H7 (cell line): ENCODE measurements at regions not wholly inside any gene's neighbourhood (a gene's known extent, or its start where the extent isn't known, plus 50 kb on each side); places are given as distances from the start of the nearest gene placed in this dataset.
A peak's percentile ranks its signal among the peaks of the same experiment; 100 is the strongest.

ENCODE experiments used
- DNase-seq: peaks from one replicate; pipeline ENCODE4 v3.0.0; 2012
- H3K27me3 ChIP-seq: 2 replicates; pipeline ENCODE4 v1.6.0; 2011; ENCODE audit warnings: mild to moderate bottlenecking, low read length; ENCODE audit not compliant: control insufficient read depth, insufficient read depth
- H3K36me3 ChIP-seq: replicated peaks from 2 replicates; pipeline ENCODE4 v1.5.1; 2011; ENCODE audit warnings: low read length; ENCODE audit not compliant: control insufficient read depth, insufficient read depth
- H3K4me3 ChIP-seq: 2 replicates; pipeline ENCODE4 v1.5.1; 2011; ENCODE audit warnings: low read depth, mild to moderate bottlenecking, control low read depth, low read length, moderate library complexity; ENCODE audit not compliant: insufficient read depth

- Histone ChIP-seq H3K4me3 (no peak overlapping the region), H3K27me3 (peaks cover 13% of the 10 kb centered on the region), H3K36me3 (no peaks in the 10 kb centered on the region)
- DNase-seq = no peak
These were observed 92.4 kb upstream of the TGM3 start for GRCh38 chr20:2203436-2203835.

GRCh38 chr20:2204021-2204420 is 91.8 kb upstream of the TGM3 start:
- Histone ChIP-seq H3K27me3 (peaks cover 15% of the 10 kb centered on the region), H3K4me3 (no peak overlapping the region), H3K36me3 (no peaks in the 10 kb centered on the region)
- DNase-seq = no peak

- H3K36me3 ChIP-seq = no peaks in the 10 kb centered on the region
- H3K27me3 ChIP-seq = peaks cover 15% of the 10 kb centered on the region
- peak overlapping the region; percentile 68 for H3K4me3 ChIP-seq
- peak; percentile 96 for DNase-seq
These were observed 88.6 kb upstream of the TGM3 start for GRCh38 chr20:2206957-2207769.

DNA sequence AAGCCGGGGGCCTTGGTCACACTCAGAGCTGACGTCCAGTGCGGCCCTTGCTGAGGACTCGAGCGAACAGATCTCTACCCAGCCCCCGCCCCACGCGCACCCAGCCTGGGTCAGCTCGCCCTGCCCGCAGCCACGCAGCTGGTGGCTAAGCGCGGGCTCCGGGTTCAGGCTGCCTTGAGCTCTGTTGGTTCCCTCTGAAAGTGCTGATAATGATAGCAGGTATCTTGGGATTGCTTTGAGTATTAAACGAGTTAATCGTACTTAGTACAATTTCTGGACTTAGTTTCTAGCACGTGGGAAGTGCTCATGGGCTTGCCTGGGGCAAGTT is 88.1 kb upstream of the TGM3 start:
- DNase-seq = no peak
- peaks cover 15% of the 10 kb centered on the region for H3K27me3 ChIP-seq
- H3K4me3 ChIP-seq = peak overlapping the region; percentile 68
- no peaks in the 10 kb centered on the region for H3K36me3 ChIP-seq

DNA sequence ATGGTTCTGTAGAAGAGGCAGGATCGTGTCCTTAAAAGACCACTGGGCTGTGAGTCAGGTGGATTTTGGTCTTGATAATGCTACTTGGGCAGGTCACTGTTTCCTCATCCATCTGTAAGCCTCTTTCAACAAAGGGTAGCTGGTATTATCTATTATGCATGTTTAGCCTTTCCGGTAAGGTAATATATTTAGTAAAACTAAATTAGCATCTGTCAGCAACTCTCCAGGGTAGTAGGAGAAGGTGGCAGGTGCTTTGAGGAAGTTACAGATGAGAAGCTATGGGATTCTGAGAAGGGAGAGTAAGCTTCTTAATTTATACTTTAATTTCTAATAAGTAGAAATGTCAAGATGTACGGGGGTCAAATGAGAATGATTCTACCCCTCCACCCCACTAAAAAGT is 86.9 kb upstream of the TGM3 start:
- H3K36me3 ChIP-seq = no peaks in the 10 kb centered on the region
- H3K27me3 ChIP-seq = peaks cover 15% of the 10 kb centered on the region
- DNase-seq = no peak
- H3K4me3 ChIP-seq = no peak overlapping the region

DNA sequence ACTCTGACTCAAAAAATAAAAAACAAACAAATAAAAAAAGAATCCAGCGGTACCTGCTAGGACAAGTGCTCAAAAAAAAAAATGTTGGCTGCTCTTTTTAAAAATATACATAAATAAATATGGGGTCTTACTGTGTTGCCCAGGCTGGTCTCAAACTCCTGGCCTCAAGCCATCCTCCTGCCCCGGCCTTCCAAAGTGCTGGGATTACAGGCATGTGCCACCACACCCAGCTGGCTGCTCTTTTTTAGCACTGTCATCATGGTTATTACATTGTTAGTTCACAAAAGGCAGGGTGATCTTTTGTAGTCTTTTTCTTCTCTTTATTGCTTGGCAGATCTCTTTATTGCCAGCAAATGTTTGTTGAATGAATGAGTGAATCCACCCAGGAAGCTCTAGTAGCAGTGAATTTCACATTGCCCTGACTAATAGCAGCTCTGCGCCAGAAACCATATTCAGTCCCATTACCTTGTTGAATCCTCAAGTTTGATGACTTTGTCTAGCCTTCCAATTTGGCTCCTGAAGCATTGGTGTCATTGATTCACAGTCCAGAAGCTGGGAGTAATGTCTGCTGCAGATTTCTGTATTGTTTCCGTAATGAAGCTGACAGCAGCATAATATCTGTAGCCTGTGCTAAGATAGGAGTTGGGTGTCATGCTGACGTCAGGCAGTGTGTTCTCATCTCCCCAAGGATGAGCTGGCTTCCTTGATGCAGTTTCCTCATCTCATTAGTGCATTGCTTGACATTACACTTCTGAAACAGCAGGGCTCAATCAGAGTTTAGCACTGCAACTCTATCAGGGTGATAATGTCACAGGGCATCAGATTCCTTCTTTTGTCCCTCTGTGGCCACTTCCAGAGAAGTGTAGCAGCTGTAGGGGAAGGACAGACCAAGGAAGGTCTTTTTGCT is 84.9 kb upstream of the TGM3 start:
- Histone ChIP-seq H3K4me3 (no peak overlapping the region), H3K36me3 (no peaks in the 10 kb centered on the region), H3K27me3 (peaks cover 15% of the 10 kb centered on the region)
- no peak for DNase-seq

DNA sequence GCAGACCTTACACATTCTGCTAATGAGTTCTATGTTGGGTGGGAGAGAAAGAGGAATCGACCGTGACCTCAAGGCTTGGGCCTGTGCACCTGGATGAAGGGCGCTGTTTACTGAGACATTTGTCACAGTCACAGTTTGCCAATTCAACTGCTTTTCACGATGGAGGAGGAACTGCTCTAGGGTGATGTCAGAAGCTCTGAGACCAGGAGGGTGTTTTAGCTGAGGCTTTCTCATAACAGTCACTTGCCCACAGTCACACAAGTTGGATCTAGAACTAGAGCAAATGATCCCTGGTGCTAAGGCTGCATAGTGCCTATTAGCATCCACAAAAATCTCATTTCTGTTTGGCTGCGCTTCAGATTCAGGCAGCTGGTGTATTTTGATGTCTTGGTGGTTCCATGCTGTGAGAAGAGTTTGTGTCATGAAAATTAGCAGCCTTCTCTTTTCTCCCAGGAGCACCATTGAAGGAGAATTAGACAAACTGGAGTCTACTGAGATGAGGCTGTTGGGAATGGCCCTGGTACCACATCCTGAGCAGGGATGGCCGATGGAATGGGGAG is 83.3 kb upstream of the TGM3 start:
- DNase-seq = no peak
- Histone ChIP-seq H3K4me3 (no peak overlapping the region), H3K27me3 (peaks cover 4% of the 10 kb centered on the region; the same call in 1 of the 2 replicates), H3K36me3 (no peaks in the 10 kb centered on the region)

DNA sequence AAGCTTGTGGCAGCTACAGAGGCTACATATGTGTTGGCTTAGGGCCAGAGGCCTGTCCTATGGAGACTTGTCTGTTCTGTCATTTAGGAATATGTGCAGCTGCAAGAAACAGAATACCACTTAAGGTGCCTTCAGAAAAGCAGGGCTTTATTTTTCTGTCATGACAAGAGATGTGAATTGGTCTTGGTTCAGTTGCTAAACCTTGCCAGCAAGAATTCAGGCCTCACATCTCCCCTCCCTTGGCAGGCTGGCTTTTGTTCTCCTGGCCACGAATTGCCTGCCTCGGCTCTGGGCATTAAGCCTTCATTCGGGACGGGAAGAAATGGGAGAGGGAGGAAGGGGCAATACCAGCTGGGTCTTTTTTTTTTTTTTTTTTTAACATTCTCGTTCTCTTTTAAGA is 82.4 kb upstream of the TGM3 start:
- Histone ChIP-seq H3K27me3 (peaks cover 2% of the 10 kb centered on the region; the same call in 1 of the 2 replicates), H3K4me3 (no peak overlapping the region), H3K36me3 (no peaks in the 10 kb centered on the region)
- no peak for DNase-seq

GRCh38 chr20:2217857-2218539 is 77.8 kb upstream of the TGM3 start:
- Histone ChIP-seq H3K4me3 (no peak overlapping the region), H3K27me3 (no peaks in the 10 kb centered on the region), H3K36me3 (no peaks in the 10 kb centered on the region)
- DNase-seq = no peak

- no peak for DNase-seq
- H3K4me3 ChIP-seq = no peak overlapping the region
- no peaks in the 10 kb centered on the region for H3K36me3 ChIP-seq
- no peaks in the 10 kb centered on the region for H3K27me3 ChIP-seq
These were observed 76.3 kb upstream of the TGM3 start for GRCh38 chr20:2219481-2220006.

GRCh38 chr20:2220298-2220697 is 75.5 kb upstream of the TGM3 start:
- no peak overlapping the region for H3K4me3 ChIP-seq
- H3K27me3 ChIP-seq = no peaks in the 10 kb centered on the region
- H3K36me3 ChIP-seq = no peaks in the 10 kb centered on the region
- no peak for DNase-seq

DNA sequence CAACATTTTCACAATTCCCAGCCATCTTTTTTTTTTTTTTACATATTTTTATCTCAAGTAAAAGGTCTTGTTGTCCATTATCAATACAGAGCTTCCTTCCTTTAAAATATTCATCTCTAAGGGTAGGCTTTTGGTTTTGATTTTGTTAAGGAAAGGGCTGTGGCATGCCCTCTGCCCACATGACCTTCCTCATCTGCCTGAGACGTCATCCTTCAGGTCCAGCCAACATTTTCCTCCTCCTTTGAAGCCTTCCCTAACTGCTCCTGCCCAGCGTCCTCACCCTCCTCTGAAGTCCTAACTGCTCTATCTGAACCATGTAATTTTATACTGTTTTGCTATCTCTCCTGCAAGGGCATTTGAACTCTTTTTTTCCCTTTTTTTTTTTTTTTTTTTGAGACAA is 73.9 kb upstream of the TGM3 start:
- no peak for DNase-seq
- Histone ChIP-seq H3K36me3 (no peaks in the 10 kb centered on the region), H3K27me3 (no peaks in the 10 kb centered on the region), H3K4me3 (no peak overlapping the region)

DNA sequence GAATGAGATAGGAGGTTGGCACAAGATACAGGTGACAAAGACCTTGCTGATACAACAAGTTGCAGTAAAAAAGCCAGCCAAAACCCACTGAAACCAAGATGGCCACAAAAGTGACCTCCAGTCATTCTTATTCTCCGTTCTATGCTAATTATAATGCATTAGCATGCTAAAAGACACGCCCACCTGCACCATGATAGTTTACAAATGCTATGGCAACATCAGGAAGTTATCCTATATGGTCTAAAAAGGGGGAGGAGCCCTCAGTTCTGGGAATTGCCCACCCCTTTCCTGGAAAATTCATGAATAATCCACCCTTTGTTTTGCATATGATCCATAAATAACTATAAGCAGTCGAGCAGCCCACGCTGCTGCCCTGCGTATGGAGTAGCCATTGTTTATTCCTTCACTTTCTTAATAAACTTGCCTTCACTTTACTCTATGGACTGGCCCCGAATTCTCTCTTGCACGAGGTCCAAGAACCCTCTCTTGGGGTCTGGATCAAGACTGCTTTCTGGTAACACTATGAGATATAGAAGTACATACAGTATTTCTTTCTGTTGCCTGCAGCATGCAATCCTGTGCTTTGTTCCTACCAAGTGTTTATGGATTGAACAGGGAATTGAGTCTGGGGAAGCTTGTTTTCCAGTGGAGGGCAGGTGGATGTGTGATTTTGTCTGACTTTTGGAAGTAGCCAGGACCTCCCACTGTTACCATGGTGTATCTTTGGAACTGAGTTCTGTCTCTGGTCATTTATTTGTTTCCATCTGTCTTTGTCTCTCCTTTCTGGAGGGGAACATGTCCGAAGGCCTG is 72.0 kb upstream of the TGM3 start:
- no peaks in the 10 kb centered on the region for H3K36me3 ChIP-seq
- DNase-seq = no peak
- no peak overlapping the region for H3K4me3 ChIP-seq
- no peaks in the 10 kb centered on the region for H3K27me3 ChIP-seq

GRCh38 chr20:2224368-2224639 is 71.5 kb upstream of the TGM3 start:
- no peak overlapping the region for H3K4me3 ChIP-seq
- no peaks in the 10 kb centered on the region for H3K27me3 ChIP-seq
- DNase-seq = no peak
- H3K36me3 ChIP-seq = no peaks in the 10 kb centered on the region
